Choroid plexus epithelial cell (primary cell): ENCODE measurements at regions not wholly inside any gene's neighbourhood (a gene's known extent, or its start where the extent isn't known, plus 50 kb on each side); places are given as distances from the start of the nearest gene placed in this dataset.

Experiments
- DNase-seq: peaks from one replicate; pipeline ENCODE4 v3.0.0-alpha.2; 2010; ENCODE audit warnings: low read depth
- H3K4me3 ChIP-seq: 2 replicates; pipeline ENCODE4 v1.5.1; 2011; ENCODE audit warnings: low read depth, mild to moderate bottlenecking, control low read depth, low read length, moderate library complexity
- CTCF ChIP-seq: conservative IDR thresholded peaks from 2 replicates; pipeline ENCODE4 v1.5.1; 2011; ENCODE audit warnings: low read depth, mild to moderate bottlenecking, control low read depth, inconsistent platforms, low read length, moderate library complexity

GRCh38 chr9:118529624-118530214 is 825.5 kb downstream of the TLR4 start:
- DNase-seq, result no peak
- TF ChIP-seq CTCF, result no peak
- H3K4me3 ChIP-seq, result no peak overlapping the region

GRCh38 chr9:118532592-118532991 is 828.4 kb downstream of the TLR4 start:
- no peak overlapping the region for H3K4me3 ChIP-seq
- DNase-seq, result no peak
- TF ChIP-seq CTCF, result no peak

- no peak for TF ChIP-seq CTCF
- peak; percentile 35 for DNase-seq
- no peak overlapping the region for H3K4me3 ChIP-seq
Measured at GRCh38 chr9:118533101-118533500, 828.9 kb downstream of the TLR4 start.

GRCh38 chr9:118533850-118534249 is 829.6 kb downstream of the TLR4 start:
- H3K4me3 ChIP-seq, result no peak overlapping the region
- no peak for TF ChIP-seq CTCF
- no peak for DNase-seq

- no peak overlapping the region for H3K4me3 ChIP-seq
- TF ChIP-seq CTCF, result no peak
- no peak for DNase-seq
Measured at GRCh38 chr9:118536153-118536552, 832.0 kb downstream of the TLR4 start.

- H3K4me3 ChIP-seq, result no peak overlapping the region
- TF ChIP-seq CTCF, result no peak
- DNase-seq, result no peak
Measured at GRCh38 chr9:118538959-118539358, 830.3 kb downstream of the BRINP1 start.

GRCh38 chr9:118553465-118553864 is 815.8 kb downstream of the BRINP1 start:
- no peak for TF ChIP-seq CTCF
- H3K4me3 ChIP-seq, result no peak overlapping the region
- DNase-seq, result no peak
